Neural progenitor cell (in vitro differentiated cells): ENCODE measurements at regions not wholly inside any gene's neighbourhood (a gene's known extent, or its start where the extent isn't known, plus 50 kb on each side); places are given as distances from the start of the nearest gene placed in this dataset.

Experiments used
- EZH2 ChIP-seq: fragments of 200-600 bp; sonication (generic); IDR thresholded peaks from 2 replicates; pipeline ENCODE4 v1.6.1; 2017; ENCODE audit warnings: antibody characterized with exemption, mild to moderate bottlenecking, moderate library complexity
- TF ChIP-seq, protein P1 (sequence below): fragments of 200-600 bp; sonication (generic); IDR thresholded peaks from 2 replicates; pipeline ENCODE4 v1.5.1; 2017; ENCODE audit warnings: antibody characterized with exemption, mild to moderate bottlenecking

GRCh38 chr10:60649485-60650377, 128.5 kb upstream of the CDK1 start:
- TF ChIP-seq, protein P1, sequence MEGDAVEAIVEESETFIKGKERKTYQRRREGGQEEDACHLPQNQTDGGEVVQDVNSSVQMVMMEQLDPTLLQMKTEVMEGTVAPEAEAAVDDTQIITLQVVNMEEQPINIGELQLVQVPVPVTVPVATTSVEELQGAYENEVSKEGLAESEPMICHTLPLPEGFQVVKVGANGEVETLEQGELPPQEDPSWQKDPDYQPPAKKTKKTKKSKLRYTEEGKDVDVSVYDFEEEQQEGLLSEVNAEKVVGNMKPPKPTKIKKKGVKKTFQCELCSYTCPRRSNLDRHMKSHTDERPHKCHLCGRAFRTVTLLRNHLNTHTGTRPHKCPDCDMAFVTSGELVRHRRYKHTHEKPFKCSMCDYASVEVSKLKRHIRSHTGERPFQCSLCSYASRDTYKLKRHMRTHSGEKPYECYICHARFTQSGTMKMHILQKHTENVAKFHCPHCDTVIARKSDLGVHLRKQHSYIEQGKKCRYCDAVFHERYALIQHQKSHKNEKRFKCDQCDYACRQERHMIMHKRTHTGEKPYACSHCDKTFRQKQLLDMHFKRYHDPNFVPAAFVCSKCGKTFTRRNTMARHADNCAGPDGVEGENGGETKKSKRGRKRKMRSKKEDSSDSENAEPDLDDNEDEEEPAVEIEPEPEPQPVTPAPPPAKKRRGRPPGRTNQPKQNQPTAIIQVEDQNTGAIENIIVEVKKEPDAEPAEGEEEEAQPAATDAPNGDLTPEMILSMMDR, result no peak
- TF ChIP-seq EZH2, result no peak
